ENCODE measurements at regions not wholly inside any gene's neighbourhood (a gene's known extent, or its start where the extent isn't known, plus 50 kb on each side); places are given as distances from the start of the nearest gene placed in this dataset.

DNA sequence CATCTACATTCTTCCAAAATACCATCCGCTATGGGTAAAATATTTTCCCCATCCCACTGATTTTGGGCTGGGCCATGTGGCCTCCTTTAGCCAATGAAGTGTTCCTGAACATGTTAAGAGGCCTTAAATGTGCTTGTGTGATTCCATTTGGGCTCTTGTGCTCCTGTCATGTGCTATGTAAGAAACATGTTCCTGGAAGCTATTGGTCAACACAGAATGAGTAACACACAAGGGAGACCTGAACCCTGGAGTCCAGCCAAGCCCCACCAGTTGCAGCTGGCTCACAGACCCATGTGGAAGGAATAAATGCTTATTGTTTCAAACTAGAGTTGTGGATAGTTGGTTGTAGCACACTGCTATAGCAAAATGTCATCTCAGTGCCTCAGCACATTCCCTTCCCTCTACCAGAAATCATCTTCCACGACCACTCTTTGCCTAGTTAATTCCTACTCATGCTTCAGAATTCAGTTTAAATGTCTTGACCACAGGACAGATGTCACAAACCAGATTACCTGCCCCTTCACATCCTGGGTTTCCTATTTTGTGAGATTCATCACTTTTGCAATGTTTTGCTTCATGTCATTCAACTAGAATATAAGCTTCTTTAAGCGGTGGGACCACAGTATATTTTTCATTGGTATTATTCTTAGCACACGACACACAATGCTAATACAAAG is 217.3 kb upstream of the EEA1 start:
- TF ChIP-seq POLR2AphosphoS5 (IDR thresholded peaks at IDR 0.05) (no peak), EP300 (IDR thresholded peaks at IDR 0.05) (no peak)

Data from esophagus muscularis mucosa (tissue), 3 donors.